ENCODE measurements at regions not wholly inside any gene's neighbourhood (a gene's known extent, or its start where the extent isn't known, plus 50 kb on each side); places are given as distances from the start of the nearest gene placed in this dataset.

DNA sequence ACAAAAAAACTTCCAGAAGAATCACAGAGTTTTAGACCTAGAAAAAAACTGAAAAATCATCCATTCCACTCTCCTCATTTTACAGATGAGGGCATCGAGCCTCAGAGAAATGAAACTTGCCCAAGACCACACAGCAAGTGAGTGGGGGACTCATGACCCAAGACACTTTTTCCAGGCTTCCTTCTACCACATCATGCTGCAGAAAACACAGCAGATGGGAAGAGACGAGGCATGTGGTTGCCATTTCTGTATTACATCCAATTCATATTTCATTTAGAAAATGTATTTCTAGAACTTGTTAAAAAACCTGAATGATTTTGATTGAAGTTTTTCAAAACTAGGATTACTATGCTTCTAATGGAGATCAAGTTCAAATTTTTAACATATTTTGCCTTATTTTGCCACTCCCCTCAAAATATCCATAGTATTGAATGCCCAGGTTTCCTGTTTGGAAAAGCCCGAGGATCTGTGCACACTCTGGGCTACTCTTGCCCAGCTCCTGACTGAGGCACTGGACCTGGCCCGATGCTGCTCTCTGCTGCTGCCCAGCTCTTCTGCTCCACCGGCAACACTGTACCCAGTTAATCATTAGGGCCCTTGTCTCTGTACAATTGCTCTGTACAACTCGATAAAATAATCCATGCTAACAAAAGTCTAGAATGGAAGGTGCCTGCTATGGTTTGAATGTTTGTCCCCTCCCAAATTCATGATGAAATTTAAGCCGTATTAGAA lies 157.4 kb downstream of the EFNB2 start:
- Histone ChIP-seq H2BK120ac (replicated peaks; ENCODE audit: low read depth, low read length) (no peak overlapping the region), H3K79me2 (ENCODE audit: control insufficient read depth in 1 of 2, insufficient read depth in 2 of 2, low read length in 2 of 2) (no peaks in the 10 kb centered on the region), H3K4ac (replicated peaks; ENCODE audit: insufficient read length, low read depth, low read length) (no peak overlapping the region), H3K23me2 (ENCODE audit: low read depth, low read length) (no peaks in the 10 kb centered on the region), H3K56ac (replicated peaks; ENCODE audit: insufficient read length, low read depth, low read length) (no peak overlapping the region), H2AFZ (ENCODE audit: low read length) (no peak overlapping the region), H2BK5ac (ENCODE audit: low read depth, low read length) (no peak overlapping the region), H4K20me1 (replicated peaks in 1 of 2; ENCODE audit: control insufficient read depth in 1 of 2, insufficient read depth in 2 of 2, low read length in 2 of 2) (no peaks in the 10 kb centered on the region), H4K8ac (ENCODE audit: extremely low read depth, insufficient read depth, low read length) (no peak overlapping the region), H3K27me3 (replicated peaks in 1 of 4; ENCODE audit: control insufficient read depth in 3 of 4, extremely low read depth in 1 of 4, insufficient read depth in 3 of 4, low read length in 3 of 4) (no peaks in the 10 kb centered on the region), H3K9ac (replicated peaks in 1 of 4; ENCODE audit: extremely low read depth in 1 of 4, low read depth in 3 of 4, low read length in 3 of 4) (no peak overlapping the region), H4K5ac (ENCODE audit: insufficient read length, low read depth, low read length) (no peak overlapping the region), H3K4me1 (replicated peaks in 1 of 4; ENCODE audit: control insufficient read depth in 3 of 4, insufficient read depth in 4 of 4, low read length in 3 of 4) (no peaks in the 10 kb centered on the region), H3K9me3 (ENCODE audit: insufficient read depth in 2 of 2, low read depth in 1 of 2, low read length in 1 of 2) (no peaks in the 10 kb centered on the region), H3K27ac (ENCODE audit: low read depth, low read length) (no peak overlapping the region), H3K4me3 (ENCODE audit: extremely low read depth in 1 of 4, insufficient read depth in 2 of 4, low read depth in 3 of 4, low read length in 4 of 4) (no peak overlapping the region), H3K36me3 (ENCODE audit: control insufficient read depth in 2 of 4, insufficient read depth in 4 of 4, low read length in 3 of 4) (no peaks in the 10 kb centered on the region), H2BK15ac (ENCODE audit: low read length) (no peak overlapping the region), H4K91ac (replicated peaks; ENCODE audit: insufficient read length, low read length) (no peak overlapping the region), H3K79me1 (ENCODE audit: low read depth, low read length) (no peaks in the 10 kb centered on the region), H2BK20ac (ENCODE audit: low read length) (no peak overlapping the region), H3K23ac (ENCODE audit: insufficient read length) (no peak overlapping the region), H3K14ac (ENCODE audit: insufficient read length) (no peak overlapping the region), H2BK12ac (ENCODE audit: low read depth, low read length) (no peak overlapping the region), H3K18ac (ENCODE audit: extremely low read depth, low read length) (no peak overlapping the region), H2AK5ac (ENCODE audit: low read depth, low read length) (no peak overlapping the region), H3K4me2 (ENCODE audit: insufficient read depth in 1 of 2, low read depth in 2 of 2, low read length in 2 of 2) (no peak overlapping the region)
- POLR2A ChIA-PET (ENCODE audit: partially characterized antibody) = no interaction called here
- 88% methylated on average over 7 of the region's 7 CpGs; no CpG with 5 or more reads in 1 of the 2 experiments for WGBS, 2 experiments (ENCODE audit: extremely low coverage in 1 of 2, insufficient coverage in 1 of 2, insufficient read length in 1 of 2, insufficient replicate concordance in 2 of 2, low coverage in 1 of 2, low lambda C conversion rate in 2 of 2, missing lambda C conversion rate in 1 of 2)
- CTCF ChIA-PET (ENCODE audit: partially characterized antibody) = no interaction called here
- DNase-seq (ENCODE audit: low read depth in 1 of 2, low spot score in 2 of 2) = no peak
- FAIRE-seq = no peak
- TF ChIP-seq TAF1 (IDR thresholded peaks at IDR 0.05; ENCODE audit: low read depth, low read length) = no peak
- TF ChIP-seq POLR2A (IDR thresholded peaks at IDR 0.05; ENCODE audit: control extremely low read depth in 1 of 2, low read depth in 2 of 2, low read length in 2 of 2) = no peak
- no peak for TF ChIP-seq ATF3 (IDR thresholded peaks at IDR 0.05; ENCODE audit: insufficient read depth, low read depth, low read length)
- TF ChIP-seq KDM5A (IDR thresholded peaks at IDR 0.05; ENCODE audit: low read length) = no peak
- TF ChIP-seq BCL11A (IDR thresholded peaks at IDR 0.05; ENCODE audit: low read depth in 2 of 2, low read length in 2 of 2) = no peak
- TF ChIP-seq SUZ12 (IDR thresholded peaks at IDR 0.05; ENCODE audit: low read length) = no peak
- TF ChIP-seq SP1 (IDR thresholded peaks at IDR 0.05; ENCODE audit: low read depth, low read length) = no peak
- no peak for TF ChIP-seq BRCA1 (IDR thresholded peaks at IDR 0.05; ENCODE audit: low read depth, low read length)
- TF ChIP-seq USF2 (IDR thresholded peaks at IDR 0.05; ENCODE audit: low read length) = no peak
- no peak for TF ChIP-seq EZH2 (IDR thresholded peaks at IDR 0.05; ENCODE audit: low read depth, low read length, severe bottlenecking)
- TF ChIP-seq, protein P1, sequence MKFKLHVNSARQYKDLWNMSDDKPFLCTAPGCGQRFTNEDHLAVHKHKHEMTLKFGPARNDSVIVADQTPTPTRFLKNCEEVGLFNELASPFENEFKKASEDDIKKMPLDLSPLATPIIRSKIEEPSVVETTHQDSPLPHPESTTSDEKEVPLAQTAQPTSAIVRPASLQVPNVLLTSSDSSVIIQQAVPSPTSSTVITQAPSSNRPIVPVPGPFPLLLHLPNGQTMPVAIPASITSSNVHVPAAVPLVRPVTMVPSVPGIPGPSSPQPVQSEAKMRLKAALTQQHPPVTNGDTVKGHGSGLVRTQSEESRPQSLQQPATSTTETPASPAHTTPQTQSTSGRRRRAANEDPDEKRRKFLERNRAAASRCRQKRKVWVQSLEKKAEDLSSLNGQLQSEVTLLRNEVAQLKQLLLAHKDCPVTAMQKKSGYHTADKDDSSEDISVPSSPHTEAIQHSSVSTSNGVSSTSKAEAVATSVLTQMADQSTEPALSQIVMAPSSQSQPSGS (IDR thresholded peaks at IDR 0.05; ENCODE audit: low read length) = no peak
